Neural cell (in vitro differentiated cells): ENCODE measurements at regions not wholly inside any gene's neighbourhood (a gene's known extent, or its start where the extent isn't known, plus 50 kb on each side); places are given as distances from the start of the nearest gene placed in this dataset.

ENCODE experiments used
- H2AFZ ChIP-seq: fragments of 200-600, 300-800 bp; sonication (generic), shearing (Covaris generic); 2 replicates; pipeline ENCODE4 v1.6.0; 2014; ENCODE audit warnings: low read depth, mild to moderate bottlenecking, antibody characterized with exemption, low read length, moderate library complexity
- H3F3A ChIP-seq: fragments of 200-600 bp; shearing (Covaris generic); 2 replicates; pipeline ENCODE4 v1.6.1; 2016; ENCODE audit warnings: mild to moderate bottlenecking, moderate library complexity, mixed read lengths, antibody characterized with exemption, low read length; ENCODE audit not compliant: insufficient read depth, poor library complexity, severe bottlenecking
- H3K27ac ChIP-seq: fragments of 200-600, 300-800 bp; sonication (generic), shearing (Covaris generic); 2 replicates; pipeline ENCODE4 v1.5.1; 2014; ENCODE audit warnings: mild to moderate bottlenecking, low read length, moderate library complexity
- H3K27me3 ChIP-seq: fragments of 300-800, 200-600 bp; sonication (generic), shearing (Covaris generic); 2 replicates; pipeline ENCODE4 v1.6.0; 2014; ENCODE audit warnings: mild to moderate bottlenecking, low read depth, low read length, moderate library complexity; ENCODE audit not compliant: insufficient read depth
- H3K36me3 ChIP-seq: fragments of 300-800, 200-600 bp; sonication (generic), shearing (Covaris generic); 2 replicates; pipeline ENCODE4 v1.5.1; 2014; ENCODE audit warnings: mild to moderate bottlenecking, antibody characterized with exemption, low read length, moderate library complexity; ENCODE audit not compliant: insufficient read depth
- H3K4me2 ChIP-seq: fragments of 300-800, 200-600 bp; sonication (generic), shearing (Covaris generic); 2 replicates; pipeline ENCODE4 v1.6.0; 2014; ENCODE audit warnings: mild to moderate bottlenecking, low read length
- H3K4me3 ChIP-seq: fragments of 300-800, 200-600 bp; sonication (generic), shearing (Covaris generic); 2 replicates; pipeline ENCODE4 v1.5.1; 2014; ENCODE audit warnings: mild to moderate bottlenecking, low read length, moderate library complexity
- H3K79me2 ChIP-seq: fragments of 200-600 bp; shearing (Covaris generic); replicated peaks from 2 replicates; pipeline ENCODE4 v1.6.0; 2014; ENCODE audit warnings: mild to moderate bottlenecking, low read length, moderate library complexity; ENCODE audit not compliant: insufficient read depth
- H3K9ac ChIP-seq: fragments of 300-800, 200-600 bp; sonication (generic), shearing (Covaris generic); 2 replicates; pipeline ENCODE4 v1.6.1; 2016; ENCODE audit warnings: mild to moderate bottlenecking, low read length, mixed read lengths
- H3K9me2 ChIP-seq: fragments of 200-600 bp; shearing (Covaris generic); 2 replicates; pipeline ENCODE4 v1.6.1; 2016; ENCODE audit warnings: mild to moderate bottlenecking, low read length, mixed read lengths; ENCODE audit not compliant: insufficient read depth
- H3K9me3 ChIP-seq: fragments of 200-600, 300-800 bp; sonication (generic), shearing (Covaris generic); 2 replicates; pipeline ENCODE4 v1.6.1; 2016; ENCODE audit warnings: mild to moderate bottlenecking, mixed run types, low read length, moderate library complexity, mixed read lengths
- H4K20me1 ChIP-seq: fragments of 200-600 bp; shearing (Covaris generic); 2 replicates; pipeline ENCODE4 v1.6.1; 2016; ENCODE audit warnings: mild to moderate bottlenecking, mixed run types; ENCODE audit not compliant: insufficient read depth
- CTCF ChIP-seq: fragments of 450-650 bp; IDR thresholded peaks from 2 replicates; pipeline ENCODE4 v1.5.1; 2014; ENCODE audit warnings: antibody characterized with exemption, mild to moderate bottlenecking, moderate library complexity; ENCODE audit not compliant: poor library complexity, severe bottlenecking
- EP300 ChIP-seq: fragments of 450-650 bp; conservative IDR thresholded peaks from 2 replicates; pipeline ENCODE4 v1.6.1; 2014; ENCODE audit warnings: antibody characterized with exemption, mild to moderate bottlenecking, moderate library complexity; ENCODE audit not compliant: poor library complexity, severe bottlenecking
- EZH2 ChIP-seq: fragments of 200-600, 300-800 bp; shearing (Covaris generic), sonication (generic); IDR thresholded peaks from 2 replicates; pipeline ENCODE4 v1.6.1; 2014; ENCODE audit warnings: antibody characterized with exemption, low read length, borderline replicate concordance, mild to moderate bottlenecking; ENCODE audit not compliant: insufficient read depth, poor library complexity, severe bottlenecking
- MXI1 ChIP-seq: fragments of 450-650 bp; conservative IDR thresholded peaks from 2 replicates; pipeline ENCODE4 v1.6.1; 2014; ENCODE audit warnings: antibody characterized with exemption, mild to moderate bottlenecking; ENCODE audit not compliant: poor library complexity, severe bottlenecking
- POLR2AphosphoS5 ChIP-seq: IDR thresholded peaks from 2 replicates; pipeline ENCODE4 v1.6.1; 2012
- RAD21 ChIP-seq: fragments of 450-650 bp; conservative IDR thresholded peaks from 2 replicates; pipeline ENCODE4 v1.6.1; 2014; ENCODE audit warnings: antibody characterized with exemption, mild to moderate bottlenecking, moderate library complexity
- REST ChIP-seq: IDR thresholded peaks from 2 replicates; pipeline ENCODE4 v1.6.1; 2012; ENCODE audit warnings: borderline replicate concordance
- SMC3 ChIP-seq: fragments of 450-650 bp; conservative IDR thresholded peaks from 2 replicates; pipeline ENCODE4 v1.6.1; 2014; ENCODE audit warnings: antibody characterized with exemption, mild to moderate bottlenecking, moderate library complexity; ENCODE audit not compliant: poor library complexity
- TAF1 ChIP-seq: IDR thresholded peaks from 2 replicates; pipeline ENCODE4 v1.6.1; 2012; ENCODE audit warnings: low read depth

DNA sequence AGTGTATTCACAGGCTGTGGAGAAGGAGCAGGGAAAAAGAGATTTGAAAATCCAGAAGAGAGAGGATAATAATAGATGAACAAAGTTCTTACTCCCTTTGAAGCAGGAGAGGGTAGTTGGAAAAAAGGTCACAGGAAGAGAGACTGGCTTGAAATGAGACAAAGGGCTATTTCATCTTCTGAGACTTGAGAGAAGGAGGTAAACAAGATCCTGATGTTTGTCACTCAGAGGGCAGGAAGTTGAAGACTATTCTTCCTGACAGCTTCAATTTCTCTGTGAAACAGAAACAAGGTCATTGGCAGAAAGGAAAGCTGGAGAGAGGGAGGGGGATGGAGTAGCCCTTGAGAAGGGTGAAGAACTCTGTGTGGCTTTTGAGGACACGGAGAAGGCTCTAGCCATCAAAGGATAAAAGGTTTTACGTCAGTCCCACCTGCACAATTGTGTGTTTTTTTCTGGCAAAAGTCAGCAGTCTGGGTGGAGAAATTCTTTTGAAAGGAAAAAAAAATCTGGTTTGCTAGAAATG lies 216.1 kb upstream of the STEAP4 start:
- H2AFZ ChIP-seq = no peak overlapping the region
- H3K4me2 ChIP-seq = no peak overlapping the region
- H3K27ac ChIP-seq = no peak overlapping the region
- no peaks in the 10 kb centered on the region for H3K9me2 ChIP-seq
- H3K9ac ChIP-seq = no peak overlapping the region
- no peaks in the 10 kb centered on the region for H3F3A ChIP-seq
- no peaks in the 10 kb centered on the region for H4K20me1 ChIP-seq
- TF ChIP-seq SMC3 = no peak
- TF ChIP-seq REST = no peak
- no peak for TF ChIP-seq EP300
- TF ChIP-seq TAF1 = no peak
- TF ChIP-seq POLR2AphosphoS5 = no peak
- no peak for TF ChIP-seq EZH2
- TF ChIP-seq CTCF = no peak
- no peak for TF ChIP-seq RAD21
- TF ChIP-seq MXI1 = no peak
- H3K36me3 ChIP-seq = no peaks in the 10 kb centered on the region
- no peaks in the 10 kb centered on the region for H3K9me3 ChIP-seq
- no peaks in the 10 kb centered on the region for H3K27me3 ChIP-seq
- no peak overlapping the region for H3K4me3 ChIP-seq
- H3K79me2 ChIP-seq = no peaks in the 10 kb centered on the region

GRCh38 chr7:88516429-88516828 lies 209.7 kb upstream of the STEAP4 start:
- Histone ChIP-seq H3K9me3 (no peaks in the 10 kb centered on the region), H3K9ac (no peak overlapping the region), H3K36me3 (no peaks in the 10 kb centered on the region), H4K20me1 (no peaks in the 10 kb centered on the region), H3K9me2 (no peaks in the 10 kb centered on the region), H3K27me3 (no peaks in the 10 kb centered on the region), H3K79me2 (no peaks in the 10 kb centered on the region), H3K27ac (no peak overlapping the region), H3F3A (no peaks in the 10 kb centered on the region), H3K4me2 (no peak overlapping the region), H2AFZ (no peak overlapping the region), H3K4me3 (no peak overlapping the region)
- no peak for TF ChIP-seq CTCF
- TF ChIP-seq RAD21 = no peak
- TF ChIP-seq SMC3 = no peak
- no peak for TF ChIP-seq REST
- TF ChIP-seq EP300 = no peak
- no peak for TF ChIP-seq TAF1
- TF ChIP-seq POLR2AphosphoS5 = no peak
